ENCODE measurements at regions not wholly inside any gene's neighbourhood (a gene's known extent, or its start where the extent isn't known, plus 50 kb on each side); places are given as distances from the start of the nearest gene placed in this dataset.

DNA sequence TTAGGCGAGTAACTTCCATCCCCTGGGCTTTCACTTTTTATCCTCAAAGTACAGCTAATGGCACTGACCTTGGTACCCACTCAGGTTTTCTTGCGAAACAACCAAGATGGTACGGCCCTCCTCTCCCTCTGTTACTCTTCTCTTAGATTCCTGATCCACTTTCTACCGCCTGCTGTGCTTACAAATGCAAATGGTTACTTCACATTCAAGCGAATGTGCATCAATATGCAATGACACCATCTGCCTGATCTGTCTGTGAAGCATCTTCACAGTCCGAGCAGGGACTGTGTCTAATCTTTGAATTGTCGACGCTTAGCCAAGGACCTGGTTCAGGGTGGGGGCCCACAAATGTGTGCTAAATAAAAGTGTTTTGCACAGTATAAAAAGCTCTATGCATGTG lies 112.2 kb downstream of the TRIB2 start:
- DNase-seq = peak; percentile 41

DNA sequence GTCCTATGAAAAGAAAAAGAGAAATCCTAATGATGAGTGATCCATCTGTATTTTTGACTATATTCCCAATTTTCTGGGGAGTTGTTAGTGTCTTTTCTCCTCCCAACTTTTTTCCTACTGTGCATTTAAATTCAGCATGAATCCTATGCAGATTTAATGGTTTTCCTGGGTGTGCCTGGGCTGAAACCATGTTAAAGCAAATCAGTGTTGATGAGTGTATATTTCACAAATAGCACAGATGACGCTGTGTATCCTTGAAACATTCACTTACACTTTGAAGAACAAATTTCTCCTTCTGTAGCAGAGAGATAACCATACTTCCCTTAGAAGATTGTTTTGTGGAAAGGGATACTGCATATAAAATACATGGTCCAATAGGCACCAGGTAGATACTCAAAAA lies 114.3 kb downstream of the TRIB2 start:
- no peak for DNase-seq

- no peak for DNase-seq
These were observed 117.5 kb downstream of the TRIB2 start for GRCh38 chr2:12834239-12834638.

DNA sequence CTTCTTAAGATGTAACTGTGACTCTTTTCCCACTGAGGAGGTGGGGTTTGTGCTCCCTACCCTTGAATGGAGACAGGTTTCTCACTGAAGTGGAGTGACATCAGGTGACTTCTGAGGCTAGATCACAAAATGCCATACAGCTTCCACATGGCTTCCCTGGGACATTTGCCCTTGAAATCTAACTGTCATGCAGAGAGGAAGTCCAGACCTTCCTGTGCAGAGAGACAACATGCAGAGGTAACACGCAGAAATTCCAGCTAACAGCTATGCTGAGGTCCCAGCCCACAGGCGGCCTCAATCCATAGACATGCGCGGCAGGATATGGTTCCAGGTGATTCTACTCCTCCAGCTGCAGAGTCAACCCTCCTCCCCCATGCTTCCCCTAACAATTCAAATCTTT lies 119.0 kb downstream of the TRIB2 start:
- no peak for DNase-seq

- no peak for DNase-seq
These were observed 122.6 kb downstream of the TRIB2 start for GRCh38 chr2:12839339-12839738.

DNA sequence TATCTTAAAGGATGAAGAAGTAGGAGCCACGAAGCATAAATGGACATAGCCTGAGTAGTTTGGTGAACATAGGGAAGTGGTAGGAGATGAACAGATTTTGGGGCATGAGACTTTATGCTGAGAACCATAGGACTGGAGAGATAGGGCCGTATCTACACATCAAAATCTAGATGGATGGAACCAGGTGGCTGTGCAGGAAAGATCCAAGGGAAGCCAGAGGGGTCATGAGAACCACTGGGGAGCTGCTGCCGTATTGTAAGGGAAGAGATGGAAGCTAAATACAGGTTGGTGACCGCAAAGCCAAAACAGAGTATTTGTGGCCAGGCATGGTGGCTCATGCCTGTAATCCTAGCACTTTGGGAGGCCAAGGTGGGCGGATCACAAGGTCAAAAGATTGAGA lies 124.3 kb downstream of the TRIB2 start:
- DNase-seq = no peak

- DNase-seq = no peak
These were observed 126.2 kb downstream of the TRIB2 start for GRCh38 chr2:12842917-12843316.

DNA sequence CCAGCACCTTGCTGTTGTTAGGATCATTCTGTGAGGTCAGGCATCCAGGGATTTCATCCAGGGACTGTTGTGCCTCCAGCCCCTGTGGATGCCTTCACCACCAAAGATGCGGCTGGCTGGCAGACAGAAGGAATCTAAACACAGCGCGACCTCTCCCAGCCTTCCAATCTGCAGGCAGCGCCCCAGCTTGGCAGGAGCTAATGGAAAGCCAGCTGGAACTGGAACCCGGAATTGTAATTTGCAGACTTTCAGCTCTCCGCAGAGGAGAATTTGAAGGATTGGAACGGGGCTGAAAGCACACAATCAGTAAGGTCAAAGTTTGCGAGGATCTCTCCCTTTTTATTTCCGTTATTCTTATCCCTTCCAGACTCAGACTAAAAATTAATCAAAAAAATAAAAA lies 127.8 kb downstream of the TRIB2 start:
- DNase-seq = no peak

- no peak for DNase-seq
These were observed 131.2 kb downstream of the TRIB2 start for GRCh38 chr2:12847694-12848575.

DNA sequence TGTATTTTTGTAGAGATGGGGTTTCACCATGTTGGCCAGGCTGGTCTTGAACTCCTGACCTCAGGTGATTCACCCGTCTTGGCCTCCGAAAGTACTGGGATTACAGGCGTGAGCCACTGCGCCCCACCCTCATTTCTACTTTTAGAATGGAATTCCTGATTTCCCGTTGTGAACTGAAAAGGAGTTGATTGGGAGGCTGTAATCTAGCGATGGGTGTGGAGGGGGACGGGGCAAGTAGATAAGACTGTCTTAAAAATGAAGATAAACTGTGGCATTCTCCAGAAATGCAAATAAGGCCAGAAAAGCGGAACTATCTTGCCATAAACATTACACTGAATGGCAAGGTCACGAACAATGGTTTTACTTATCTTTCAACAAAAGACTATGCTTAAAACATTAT lies 135.4 kb downstream of the TRIB2 start:
- no peak for DNase-seq

DNA sequence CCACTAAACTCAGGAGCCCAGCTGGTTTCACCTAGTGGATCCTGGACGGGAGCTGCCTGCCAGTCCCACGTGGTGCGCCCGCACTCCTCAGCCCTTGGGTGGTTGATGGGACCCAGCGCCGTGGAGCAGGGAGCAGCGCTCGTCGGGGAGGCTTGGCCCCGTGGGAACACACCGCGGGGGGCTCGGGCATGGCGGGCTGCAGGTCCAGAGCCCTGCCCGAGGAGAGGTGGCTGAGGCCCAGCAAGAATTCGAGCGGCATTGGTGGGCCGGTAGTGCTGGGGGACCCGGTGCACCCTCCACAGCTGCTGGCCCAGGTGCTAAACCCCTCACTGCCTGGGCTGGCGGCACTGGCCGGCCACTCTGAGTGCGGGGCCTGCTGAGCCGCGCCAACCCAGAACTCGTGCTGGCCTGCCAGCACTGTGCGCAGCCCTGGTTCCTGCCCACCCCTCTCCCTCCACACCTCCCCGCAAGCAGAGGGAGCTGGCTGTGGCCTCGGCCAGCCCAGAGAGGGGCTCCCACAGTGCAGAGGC lies 137.3 kb downstream of the TRIB2 start:
- no peak for DNase-seq

DNA sequence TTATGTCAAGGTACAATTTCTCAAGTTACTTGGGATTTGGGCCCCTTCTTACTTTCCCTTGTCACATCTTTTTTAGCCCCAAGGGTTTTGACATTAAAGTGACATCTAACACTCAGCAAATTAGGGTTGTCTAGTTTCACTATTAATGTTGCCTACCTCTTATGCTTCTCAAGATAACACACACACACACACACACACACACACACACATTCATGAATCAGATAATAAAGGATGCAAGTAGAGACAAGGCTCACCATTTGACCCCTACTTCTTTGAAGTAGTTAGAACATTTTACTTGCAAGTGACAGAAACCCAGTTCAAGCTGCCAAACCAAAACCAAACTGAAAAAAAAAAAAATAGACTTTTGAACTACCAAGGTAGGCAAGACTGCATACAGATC lies 138.8 kb downstream of the TRIB2 start:
- no peak for DNase-seq

GRCh38 chr2:12856934-12857601 lies 140.3 kb downstream of the TRIB2 start:
- no peak for DNase-seq

- DNase-seq = no peak
These were observed 141.2 kb downstream of the TRIB2 start for GRCh38 chr2:12857891-12858290.

DNA sequence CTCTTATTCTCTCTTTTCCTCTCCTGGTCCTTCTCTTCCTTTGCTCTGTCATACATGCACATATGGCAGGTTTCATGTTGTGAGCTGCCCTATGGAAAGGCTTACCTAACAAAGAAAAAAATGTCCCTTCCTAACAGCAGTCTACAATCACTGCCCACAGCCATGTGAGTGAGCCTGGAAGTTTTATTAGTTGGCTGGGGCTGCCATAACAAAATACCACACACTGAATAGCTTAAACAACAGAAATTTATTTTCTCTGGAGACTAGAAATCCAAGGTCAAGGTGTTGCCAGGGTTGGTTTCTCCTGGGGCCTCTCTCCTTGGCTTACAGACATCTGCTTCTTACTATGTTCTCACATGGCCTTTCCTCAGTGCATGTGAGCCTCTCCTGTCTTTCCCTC lies 142.1 kb downstream of the TRIB2 start:
- DNase-seq = no peak

DNA sequence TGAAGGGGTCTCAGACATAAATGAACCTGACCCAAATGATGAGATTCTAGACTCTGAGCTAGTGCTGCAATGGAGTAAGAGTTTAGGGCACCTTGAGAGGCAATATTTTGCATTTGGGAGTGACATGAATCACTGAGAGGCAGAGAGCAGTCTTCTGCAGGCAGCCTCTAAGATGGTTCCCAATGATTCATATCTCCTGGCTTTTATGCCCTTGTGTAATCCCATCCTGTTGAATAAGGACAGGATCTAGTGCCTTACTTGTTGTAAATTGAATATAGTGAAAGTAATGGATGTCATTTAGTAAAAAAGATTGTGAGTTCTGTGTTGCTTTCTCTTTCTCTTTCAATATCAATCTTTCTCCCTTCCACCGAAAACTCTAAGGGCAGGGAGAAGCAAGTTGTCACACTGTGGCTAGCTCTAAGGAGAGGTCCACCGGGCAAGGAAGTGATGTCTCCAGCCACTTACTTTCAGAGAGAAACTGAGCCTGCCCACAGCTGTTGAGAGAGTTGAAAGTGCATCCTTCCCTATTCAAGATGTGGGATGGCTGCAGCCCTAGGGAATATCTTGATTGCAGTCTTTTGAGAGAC lies 144.7 kb downstream of the TRIB2 start:
- DNase-seq = no peak

- DNase-seq = no peak
These were observed 145.8 kb downstream of the TRIB2 start for GRCh38 chr2:12862541-12862940.

DNA sequence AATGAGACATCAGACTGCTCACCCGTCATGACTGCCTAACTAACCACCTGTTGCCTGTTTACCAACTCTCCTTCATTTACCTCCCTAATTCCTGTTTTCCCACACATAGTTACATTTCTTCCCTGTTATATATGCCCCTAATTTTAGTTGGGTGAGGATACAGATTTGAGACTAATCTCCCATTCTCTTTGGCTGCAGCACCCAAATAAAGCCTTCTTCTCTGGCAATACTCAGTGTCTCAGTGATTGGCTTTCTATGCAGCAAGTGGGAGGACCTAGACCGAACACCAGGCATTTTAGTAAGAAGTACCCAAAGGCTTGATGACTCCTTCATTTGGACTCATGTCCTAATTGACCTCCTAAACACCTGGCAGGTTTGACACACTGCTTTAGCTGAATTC lies 147.2 kb downstream of the TRIB2 start:
- DNase-seq = no peak

DNA sequence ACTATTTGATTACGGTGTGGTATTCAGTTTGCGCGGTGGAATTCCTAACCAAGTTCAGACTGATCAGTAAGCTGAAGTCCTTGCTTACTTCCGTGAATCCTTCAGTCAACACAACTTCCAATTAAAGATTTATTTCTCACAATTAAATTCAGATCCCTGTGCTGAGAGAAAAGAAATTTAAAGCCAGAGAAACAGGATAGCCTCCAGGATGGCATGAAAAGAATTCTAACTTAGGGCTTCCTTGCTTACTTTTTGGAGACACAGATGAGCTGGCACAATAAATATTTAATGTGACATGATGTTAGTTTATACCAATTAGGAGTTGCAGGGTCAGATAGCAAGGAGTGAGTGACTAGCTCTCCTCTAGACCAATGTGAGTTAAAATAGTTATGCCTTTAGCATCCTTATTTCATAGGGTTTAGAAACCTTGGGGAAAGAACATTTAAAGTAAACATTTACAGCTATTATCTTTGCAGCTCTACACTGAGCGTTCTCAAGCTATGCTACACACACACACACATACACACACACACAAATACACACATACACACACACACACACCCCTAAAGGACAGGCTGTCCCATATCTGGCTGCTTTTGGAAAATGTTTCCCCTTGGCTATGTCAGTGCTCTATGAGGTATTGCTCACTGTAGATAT lies 151.0 kb downstream of the TRIB2 start:
- DNase-seq = no peak

DNA sequence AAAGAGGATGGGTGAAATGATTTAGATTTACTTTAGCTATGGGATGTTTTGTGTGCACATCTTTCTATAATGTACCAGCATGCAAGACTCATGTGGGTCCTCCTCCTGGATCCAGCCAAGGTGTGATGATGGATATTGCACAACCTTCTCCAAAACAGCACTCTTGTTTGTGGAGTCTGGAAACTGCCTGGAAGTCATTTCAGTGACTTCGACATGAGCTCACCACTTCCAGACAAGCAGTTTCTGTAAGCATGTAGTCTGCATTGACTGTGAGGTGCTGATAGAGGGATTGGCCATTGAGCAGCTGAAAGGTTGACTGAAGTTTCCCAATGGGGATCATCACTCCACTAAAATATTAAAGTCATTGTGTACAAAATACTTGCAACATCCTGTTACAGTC lies 154.0 kb downstream of the TRIB2 start:
- DNase-seq = no peak

DNA sequence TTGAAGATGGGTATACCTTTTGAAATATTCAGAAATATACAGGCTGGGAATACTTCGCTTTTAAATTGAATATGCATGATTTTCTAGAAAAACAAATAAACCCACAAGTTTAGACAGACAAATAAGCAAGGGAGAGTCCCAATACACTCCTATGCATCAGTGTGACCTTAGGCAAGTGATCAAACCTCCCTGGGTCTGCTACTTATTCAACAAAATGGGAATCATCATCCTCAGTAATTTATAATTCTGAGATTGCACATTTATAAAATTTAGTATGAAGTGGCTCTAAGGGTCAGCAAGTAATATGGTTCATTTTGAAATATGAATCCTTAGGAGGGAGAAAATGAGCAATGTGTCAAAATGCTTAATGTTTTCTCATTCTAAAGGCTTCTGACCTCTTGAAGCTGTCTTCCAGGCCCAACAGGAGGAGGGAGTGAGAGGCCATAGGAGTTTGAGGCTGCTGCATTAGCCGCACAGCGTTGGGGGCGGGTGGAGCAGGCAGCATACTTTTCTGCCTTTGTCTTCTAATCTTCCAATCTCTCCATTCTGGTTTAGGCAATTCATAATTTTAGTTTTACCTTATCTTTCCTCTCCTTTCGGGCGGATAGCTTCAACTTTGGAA lies 155.1 kb downstream of the TRIB2 start:
- DNase-seq = no peak

GRCh38 chr2:12877761-12878160 lies 161.0 kb downstream of the TRIB2 start:
- no peak for DNase-seq

- no peak for DNase-seq
These were observed 162.9 kb downstream of the TRIB2 start for GRCh38 chr2:12879649-12880048.
